HG02884 (cell line): ENCODE measurements at regions not wholly inside any gene's neighbourhood (a gene's known extent, or its start where the extent isn't known, plus 50 kb on each side); places are given as distances from the start of the nearest gene placed in this dataset.

Source experiments
- ATAC-seq: cut with Tn5 transposase; IDR thresholded peaks from one replicate; pipeline ENCODE4 v1.9.1; 2021; ENCODE audit warnings: mild to moderate bottlenecking, moderate library complexity; ENCODE audit not compliant: unreplicated experiment

DNA sequence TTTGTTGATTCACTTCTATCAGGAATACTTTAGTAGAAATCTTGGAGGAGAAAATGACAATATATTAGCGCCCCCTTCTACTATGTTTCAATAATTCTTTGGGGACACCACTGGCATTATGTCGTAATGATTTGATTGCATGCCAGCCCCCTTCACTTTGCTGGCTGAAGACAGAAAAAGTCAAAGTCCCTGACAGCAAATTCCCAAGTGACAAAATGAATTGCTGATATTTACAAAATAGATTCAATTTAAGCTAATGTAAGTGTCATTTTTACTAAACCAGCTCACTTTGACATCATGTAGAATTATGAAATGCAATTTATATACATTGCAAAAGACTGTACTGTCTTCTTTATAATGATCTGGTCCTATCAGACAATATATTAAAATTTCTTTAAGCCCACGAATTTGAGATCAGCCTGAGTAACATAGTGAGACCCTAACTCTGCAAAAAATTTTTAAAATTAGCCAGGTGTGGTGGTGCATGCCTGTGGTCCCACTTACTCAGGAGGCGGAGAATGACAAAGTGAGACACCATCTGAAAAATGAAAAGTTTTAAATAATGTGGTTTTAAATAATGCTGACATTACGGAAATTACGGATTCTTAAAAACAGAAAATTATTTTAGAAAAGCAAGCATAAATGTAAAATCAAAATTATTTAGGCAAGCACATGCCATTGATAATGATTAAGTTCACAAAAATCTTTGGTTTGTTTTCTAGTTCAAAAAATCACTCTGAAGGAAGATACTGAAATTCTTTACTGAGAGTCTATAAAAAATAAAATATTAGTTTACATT, 520.1 kb upstream of the PKDCC start:
- no peak for ATAC-seq

DNA sequence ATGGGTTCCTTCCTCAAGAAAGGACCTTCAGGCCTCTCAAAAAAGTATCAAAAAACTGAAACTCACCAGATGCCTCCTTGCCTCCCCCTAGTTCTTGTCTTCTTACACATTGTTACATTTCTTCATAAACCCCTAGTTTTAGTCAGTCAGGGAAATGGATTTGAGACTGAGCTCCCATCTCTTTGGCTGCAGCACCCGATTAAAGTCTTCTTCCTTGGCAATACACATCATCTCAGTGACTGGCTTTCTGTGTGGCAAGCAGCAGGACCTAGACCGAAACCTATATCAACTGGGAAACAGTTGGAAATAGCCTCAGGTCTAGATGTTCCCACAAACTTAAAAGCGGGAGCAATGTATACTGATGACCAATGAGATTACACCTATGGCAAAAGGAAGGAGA, 512.2 kb upstream of the PKDCC start:
- ATAC-seq: no peak

DNA sequence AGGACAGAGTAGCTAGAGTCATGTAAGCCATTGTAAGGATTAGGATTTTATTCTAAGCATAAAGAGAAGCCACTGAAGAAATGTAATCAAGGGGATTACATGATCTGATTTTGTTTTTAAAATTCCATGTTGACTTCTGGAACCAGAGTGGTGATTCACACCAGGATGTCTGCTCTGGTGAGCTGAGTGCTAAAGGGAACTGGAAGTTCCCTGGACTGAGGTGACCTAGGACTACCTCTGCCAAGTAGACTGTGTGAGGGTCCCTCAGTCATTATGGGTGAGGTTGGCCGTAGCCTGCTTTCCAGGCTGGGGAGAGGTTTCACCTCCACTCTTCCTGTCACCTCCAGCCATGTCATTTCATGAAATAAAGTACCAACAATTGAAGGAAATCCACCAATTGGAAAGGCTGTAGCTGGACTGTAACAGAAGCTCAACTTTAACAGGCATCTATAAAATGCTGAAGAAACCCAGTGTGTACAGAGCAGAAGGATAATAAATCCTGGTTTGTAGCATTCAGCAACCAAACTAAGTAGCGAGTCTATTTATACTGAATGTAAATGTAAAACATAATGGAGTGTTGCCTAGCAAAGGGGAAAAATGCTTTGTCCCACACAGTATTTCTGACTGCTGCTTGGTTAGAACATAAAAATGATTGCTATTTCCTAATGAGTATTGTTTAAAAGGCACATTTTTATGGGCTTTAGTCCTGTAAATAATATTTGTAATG, 507.4 kb upstream of the PKDCC start:
- no peak for ATAC-seq

DNA sequence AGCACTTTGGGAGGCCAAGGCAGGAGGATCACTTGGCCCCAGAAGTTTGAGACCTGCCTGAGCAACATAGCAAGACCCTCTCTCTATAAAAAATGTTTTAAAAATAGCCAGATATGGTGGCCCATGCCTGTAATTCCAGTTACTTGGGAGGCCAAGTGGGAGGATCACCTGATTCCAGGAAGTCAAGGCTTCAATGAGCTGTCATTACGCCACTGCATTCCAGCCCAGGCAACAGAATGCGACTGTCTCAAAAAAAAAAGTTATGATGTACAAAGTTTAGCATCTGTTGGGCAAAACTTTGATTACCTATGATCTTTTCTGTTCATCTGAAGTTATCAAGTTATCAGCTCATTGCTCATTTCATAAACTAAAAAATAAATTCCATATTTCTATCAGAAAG, 504.1 kb upstream of the PKDCC start:
- ATAC-seq: no peak

DNA sequence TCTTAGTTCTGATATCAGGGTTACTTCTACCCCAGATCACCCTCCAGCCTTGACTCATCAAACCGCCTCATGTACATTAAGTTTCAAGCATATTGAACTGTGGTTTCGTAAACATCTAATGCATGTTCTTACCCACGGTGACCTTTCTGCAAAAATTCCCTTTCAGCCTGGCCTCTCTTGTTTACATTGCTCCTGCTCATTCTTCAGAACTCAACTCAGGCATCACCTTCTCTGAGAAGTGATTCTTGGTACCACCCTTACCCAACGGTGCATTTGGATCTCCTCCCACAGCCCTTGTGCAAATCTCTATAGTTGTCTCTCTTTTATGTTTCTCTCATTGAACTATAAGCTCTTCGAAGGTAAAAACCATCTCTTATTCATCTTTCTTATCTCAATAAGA, 503.1 kb upstream of the PKDCC start:
- no peak for ATAC-seq

DNA sequence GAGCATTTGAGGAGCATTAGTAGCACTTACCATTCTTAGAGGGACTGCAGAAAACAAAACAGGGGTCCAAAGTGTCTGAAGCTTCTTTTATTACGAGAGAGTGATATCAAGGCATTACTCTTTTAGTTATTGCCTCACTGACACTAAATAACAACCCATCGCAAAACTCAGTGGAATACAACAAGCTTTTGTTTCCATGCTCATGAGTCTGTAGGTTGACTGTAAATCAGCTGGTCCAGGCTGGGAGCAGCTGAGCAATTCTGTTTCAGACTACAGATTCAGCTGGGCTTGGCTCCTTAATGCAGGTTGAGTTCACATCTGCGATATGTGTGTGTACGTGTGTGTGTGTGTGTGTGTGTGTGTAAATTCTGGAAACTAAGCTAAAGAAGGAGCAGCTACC, 501.8 kb upstream of the PKDCC start:
- no peak for ATAC-seq

DNA sequence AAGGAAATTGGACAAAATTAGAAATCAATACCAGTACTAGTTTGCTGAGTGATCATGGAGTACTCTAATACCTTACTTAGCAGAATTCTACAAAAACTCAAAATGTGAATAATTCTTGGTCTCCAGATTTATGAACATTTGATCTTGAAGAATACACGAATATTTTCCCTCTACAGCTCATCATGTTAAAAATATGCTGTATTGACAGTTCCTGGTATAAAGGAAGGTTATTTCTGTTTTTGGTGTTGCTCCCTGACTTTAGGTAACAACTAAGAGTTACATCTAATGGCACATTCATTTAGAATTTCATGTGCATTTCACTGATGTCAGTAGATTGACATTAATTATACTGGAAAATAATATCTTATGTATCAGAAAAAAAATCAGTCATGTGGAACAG, 479.2 kb upstream of the PKDCC start:
- no peak for ATAC-seq

DNA sequence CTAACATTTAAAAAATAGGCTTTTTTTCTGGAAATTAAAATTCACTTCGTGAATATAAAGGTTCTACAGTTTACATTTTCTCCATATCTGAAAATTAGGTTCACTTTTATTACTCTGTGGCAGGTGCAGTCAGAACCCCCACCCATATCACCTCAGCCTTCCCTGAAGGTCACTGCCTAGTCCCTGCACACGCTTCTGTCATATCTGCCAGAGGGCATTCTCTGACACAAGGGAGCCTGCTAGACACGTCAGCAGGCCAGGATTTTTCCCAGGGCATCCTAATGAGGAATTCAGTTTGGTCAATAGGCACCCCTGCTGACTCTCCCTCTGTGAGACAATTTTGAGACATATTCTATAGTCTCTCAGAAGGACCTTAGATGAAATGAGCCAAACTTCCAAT, 475.7 kb upstream of the PKDCC start:
- no peak for ATAC-seq

DNA sequence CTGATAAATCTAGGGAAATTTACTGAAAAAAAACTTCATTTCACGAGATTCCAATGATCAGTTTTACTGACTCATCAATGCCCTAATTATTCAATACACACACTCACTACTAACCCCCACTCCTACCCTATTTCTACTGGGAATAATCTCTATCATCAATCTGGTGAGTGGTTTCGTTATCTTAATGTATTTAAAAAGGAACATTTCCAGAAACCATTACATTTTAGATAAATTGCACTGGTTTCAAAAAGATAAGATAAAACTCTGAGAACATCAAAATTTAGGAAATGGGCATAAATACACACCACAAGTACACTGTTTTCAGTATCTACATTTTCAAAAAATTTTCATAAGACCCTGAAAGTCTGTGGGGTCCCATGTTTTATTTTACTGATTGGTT, 471.4 kb upstream of the PKDCC start:
- ATAC-seq: no peak

DNA sequence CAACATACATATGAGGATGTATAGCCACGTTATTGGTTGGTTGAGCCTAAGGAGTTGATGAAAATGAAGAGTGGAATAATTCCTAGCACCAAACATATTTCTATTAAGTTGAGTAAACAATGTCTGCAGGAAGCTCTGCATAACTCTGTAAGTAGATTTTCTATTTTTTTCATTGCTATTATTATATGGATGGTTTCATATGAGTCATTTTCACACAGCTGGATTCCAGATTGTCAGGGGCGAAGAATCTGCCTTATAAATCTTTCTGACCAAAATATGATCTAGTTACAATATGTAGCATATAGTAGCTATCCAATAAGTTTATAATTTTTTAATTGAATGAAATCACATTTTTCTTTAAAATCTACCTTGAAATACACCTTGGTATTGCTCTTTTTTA, 468.0 kb upstream of the PKDCC start:
- no peak for ATAC-seq

DNA sequence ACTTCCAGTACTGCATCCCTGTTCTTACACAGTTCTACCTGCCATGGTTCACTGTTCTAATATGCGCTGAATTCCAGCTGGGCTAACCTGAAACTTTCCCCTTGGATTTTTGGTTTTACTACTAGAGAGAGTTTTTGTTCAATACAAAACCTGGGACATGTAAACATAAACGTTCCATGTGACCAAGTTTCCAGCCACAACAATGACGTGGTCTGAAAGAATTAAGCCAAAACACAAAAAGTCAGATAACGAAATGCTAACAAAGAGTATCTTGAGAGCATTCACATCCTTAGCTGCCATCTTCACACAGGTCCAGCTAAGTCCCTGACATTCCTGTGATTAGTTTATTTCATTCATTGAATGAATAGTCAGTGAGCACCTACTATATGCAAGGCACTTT, 467.0 kb upstream of the PKDCC start:
- ATAC-seq: no peak

DNA sequence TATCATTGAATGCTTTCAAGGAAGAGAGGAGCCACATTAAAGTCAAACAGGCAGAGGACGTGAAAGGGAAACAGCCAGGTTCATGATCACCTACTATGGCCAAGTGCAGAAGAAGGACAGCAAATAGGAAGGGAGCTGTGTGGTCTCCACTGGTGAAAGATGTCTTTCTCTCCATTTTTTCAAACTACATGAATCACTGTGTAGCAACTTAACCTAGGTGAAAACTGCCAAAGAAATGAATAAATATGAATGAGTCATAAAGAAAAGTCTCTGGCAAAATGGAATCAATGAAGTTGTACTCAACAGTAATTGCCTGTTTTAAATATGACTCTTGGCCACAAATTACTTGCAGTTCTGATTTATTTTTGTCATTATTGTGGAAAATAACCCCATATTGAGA, 452.6 kb upstream of the PKDCC start:
- no peak for ATAC-seq

DNA sequence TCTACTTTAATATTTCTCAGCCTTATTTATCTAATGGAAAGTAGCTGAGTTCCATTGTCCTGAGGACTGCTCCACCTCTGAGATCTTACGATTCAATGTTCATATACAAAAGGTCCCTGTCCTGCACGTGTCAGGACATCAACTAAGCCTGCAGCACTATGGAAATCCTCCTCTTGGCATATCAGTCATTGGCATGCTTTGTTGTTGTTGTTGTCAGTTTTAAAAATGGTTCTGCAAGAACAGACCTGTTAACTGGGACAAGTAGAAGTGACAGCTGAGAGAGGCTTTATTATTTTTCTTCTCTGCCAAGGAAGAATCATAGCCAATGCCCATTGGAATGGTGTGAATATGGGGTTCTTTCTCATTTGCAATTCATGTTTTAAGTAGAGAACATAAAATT, 450.1 kb upstream of the PKDCC start:
- ATAC-seq: no peak

DNA sequence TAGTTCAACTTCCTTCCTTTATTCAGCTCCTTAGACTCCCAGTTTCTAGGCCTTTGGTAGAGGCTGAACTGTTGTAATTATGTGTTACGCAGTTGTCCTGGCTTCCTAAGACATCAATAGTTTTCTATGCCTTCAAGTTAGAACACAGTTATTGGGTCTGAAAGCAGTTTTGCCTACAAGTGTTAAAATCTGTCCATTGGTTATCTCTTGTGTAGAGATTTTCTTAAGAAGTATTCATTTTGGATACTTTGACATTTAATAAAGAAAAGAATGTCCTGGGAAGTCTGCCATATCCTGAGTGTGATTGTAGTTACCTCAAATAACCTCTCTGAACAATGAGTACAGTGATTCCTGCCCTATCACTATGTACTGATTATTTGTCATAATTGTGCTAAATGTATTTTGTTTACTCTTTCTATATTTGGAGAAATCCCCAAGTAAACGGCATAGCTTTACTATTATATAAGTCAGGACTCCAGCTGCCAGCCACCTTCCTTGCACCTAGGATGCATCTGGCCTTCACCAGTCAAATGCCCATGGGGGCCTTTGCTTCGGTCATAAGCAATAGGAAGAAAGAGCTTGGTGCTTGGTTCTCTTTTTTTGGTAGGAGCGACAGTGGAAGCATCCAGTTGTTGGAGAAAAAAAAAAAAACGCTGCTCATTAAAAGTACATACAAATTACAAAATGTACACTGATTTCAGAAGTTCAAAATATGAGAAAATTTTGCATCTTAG, 449.5 kb upstream of the PKDCC start:
- no peak for ATAC-seq

DNA sequence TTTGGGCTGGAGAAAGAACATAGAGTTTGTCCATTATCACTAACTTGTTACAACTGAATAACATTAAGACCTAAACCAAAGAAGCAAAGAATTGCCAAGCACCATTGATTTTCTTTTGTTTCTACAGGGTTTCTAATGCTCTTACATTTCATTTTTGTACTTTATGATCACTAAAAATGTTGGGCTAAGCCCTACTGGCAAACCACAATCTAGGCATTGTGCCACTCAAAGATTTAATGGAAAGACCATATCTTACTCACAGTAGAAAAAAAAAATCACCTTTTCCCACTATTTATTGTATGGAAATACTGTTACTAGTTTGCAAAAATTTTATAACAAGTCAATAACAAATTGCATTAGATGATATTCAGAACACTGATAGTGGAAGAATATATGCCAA, 447.4 kb upstream of the PKDCC start:
- ATAC-seq: no peak

DNA sequence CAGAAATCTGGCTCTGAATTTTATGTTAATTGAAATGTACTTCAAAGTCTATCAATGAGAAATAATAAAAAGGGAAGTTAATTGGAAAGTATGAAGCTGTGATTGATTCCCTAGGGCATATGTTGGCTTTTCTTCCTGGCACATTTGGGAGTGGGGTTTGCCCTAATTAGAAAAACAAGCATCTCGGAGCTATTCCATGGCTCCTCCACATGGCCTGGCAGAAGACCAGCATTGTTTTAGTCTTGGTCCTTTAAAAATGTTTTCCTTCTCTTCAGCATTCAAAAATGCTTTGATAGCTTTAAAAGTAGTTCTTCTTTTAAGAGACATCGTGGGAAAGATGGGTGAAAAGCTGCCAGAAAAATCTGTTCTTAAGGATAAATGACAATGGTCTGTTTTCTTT, 445.5 kb upstream of the PKDCC start:
- ATAC-seq: no peak

DNA sequence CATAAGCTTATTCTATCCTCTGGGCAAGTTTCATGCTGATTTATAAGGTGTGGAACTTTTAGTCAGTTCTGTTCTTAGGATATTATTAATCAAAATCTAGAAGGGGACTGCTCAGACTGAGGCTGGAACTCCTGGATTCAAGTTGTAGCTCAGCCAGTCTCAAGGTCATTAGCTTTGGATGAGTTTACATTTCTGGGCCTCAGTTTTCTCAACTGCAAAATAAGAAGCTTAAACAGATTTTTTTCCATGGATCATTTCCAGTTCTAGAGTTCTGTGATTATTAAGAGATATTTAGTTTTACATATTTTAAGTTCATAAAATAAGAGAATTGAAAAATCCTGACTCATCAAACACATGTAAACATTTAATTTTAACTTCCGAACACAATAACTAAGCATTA, 442.5 kb upstream of the PKDCC start:
- ATAC-seq: no peak

DNA sequence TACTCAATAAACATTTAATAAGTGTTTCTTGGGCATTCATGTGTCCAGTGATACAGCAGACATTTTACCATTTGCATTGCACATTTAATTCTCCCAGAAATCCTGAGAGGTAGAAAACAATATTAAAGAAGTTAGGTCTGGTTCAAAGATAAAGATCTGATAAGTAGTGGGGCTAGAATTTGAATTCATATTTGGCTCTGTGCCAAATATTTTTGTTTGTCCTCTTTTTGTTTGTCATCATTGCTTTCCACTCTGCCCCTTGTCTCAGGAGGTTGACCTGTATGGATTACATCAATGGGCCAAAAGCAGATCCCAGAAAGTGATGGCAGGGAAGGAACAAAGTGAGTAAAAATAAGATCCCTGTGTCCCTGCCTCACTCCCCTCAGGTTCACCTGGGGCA, 441.9 kb upstream of the PKDCC start:
- ATAC-seq: no peak

DNA sequence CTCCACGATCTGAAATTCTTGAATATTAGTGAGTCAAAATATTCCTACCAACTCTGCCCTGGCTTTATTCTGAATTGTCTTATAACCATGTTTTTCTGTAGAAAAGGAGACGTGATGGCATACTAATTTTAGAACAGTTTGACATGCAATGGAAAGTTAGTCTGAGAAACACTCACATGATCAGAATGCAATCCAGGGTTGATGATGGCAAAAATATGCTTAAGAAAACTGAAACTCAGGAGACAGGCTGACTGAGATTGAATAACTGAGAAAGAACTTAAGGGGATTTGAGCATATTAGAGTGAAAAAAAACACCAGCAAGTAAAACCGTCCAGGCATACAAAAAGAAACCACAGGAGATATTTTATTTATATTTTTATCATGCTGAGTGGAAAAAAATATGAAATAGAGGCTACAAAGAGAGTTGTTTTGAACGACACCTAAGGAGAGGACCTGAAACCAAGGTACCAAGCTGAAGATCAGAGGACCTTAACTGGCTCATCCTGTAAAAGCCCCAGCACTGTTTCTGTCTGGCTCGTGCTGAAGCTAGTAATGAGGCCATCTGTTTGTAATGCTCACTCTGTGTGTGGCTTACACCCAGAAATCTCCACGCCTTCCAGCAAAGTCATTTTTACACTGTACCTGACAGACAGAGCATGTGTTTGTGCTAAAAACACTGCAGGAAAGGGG, 437.2 kb upstream of the PKDCC start:
- ATAC-seq: no peak

DNA sequence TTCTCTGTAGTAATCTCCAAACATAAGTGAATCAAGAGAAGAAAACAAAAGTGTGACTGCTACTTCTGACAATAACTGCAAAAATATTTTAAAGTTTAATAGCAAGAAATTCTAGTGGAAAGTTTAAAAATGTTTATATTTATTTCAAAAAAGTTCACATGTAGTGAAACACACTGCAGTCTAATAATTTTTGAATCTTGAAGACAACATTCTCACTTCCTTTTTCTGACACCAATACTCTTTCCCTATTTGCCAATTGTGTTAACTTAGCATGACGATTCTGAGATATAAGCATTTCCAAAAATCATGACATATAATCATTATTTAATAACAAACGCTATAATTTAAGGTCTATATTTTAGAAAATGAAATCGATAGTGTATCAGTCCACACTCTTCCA, 429.1 kb upstream of the PKDCC start:
- no peak for ATAC-seq

DNA sequence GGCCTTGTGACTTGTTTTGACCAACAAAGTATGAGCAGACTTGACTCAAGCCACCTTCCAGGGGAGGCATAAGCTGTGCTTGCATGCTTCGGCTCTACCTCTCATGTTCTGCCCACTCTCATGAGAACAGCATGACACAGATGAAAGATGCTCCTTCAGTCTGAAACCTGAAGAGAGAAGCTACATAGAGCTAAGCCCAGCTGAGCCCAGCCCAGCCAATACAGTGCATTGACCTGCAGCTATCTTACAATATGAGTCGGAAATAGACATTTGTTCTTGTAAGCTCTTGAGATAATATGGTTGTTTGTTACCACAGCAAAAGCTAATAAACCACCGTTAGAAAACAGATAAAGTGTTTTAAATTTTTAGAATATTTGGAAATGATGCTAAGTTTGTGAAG, 426.7 kb upstream of the PKDCC start:
- ATAC-seq: no peak
